ENCODE measurements at regions not wholly inside any gene's neighbourhood (a gene's known extent, or its start where the extent isn't known, plus 50 kb on each side); places are given as distances from the start of the nearest gene placed in this dataset.

GRCh38 chr2:103268841-103269498, 507.1 kb downstream of the TMEM182 start (continued):
- TF ChIP-seq CTCF (IDR thresholded peaks at IDR 0.05; ENCODE audit: control extremely low read depth in 1 of 3, insufficient read depth in 1 of 3, low read depth in 1 of 3, low read length in 3 of 3) (no peak), JUN (IDR thresholded peaks at IDR 0.05; ENCODE audit: low read depth, low read length) (no peak)
